CD8-positive, alpha-beta memory T cell (primary cell): ENCODE measurements at regions not wholly inside any gene's neighbourhood (a gene's known extent, or its start where the extent isn't known, plus 50 kb on each side); places are given as distances from the start of the nearest gene placed in this dataset.

Experiments used
- CTCF ChIA-PET: fragments of 350-600 bp; sonication (Branson Sonifier 250); formaldehyde crosslinking; loops from one replicate; lab custom pipeline; 2021; ENCODE audit warnings: antibody characterized with exemption; lab: Charles Lee
- POLR2A ChIA-PET: fragments of 350-600 bp; sonication (Branson Sonifier 250); formaldehyde crosslinking; loops from one replicate; lab custom pipeline; 2021; ENCODE audit warnings: antibody characterized with exemption; lab: Charles Lee
- DNase-seq, 5 donors: peaks; one replicate each; pipeline versions ENCODE4 v3.0.0 to v3.0.0-alpha.2; 2020 to 2022; ENCODE audit warnings: mixed read lengths in 1 of 5
- H3K27ac ChIP-seq: one replicate; pipeline ENCODE4 v1.7.0; 2013; ENCODE audit warnings: low read depth, mild to moderate bottlenecking, low read length, moderate library complexity
- H3K27me3 ChIP-seq: 2 replicates; pipeline ENCODE4 v1.7.0; 2013; ENCODE audit warnings: low read length, mild to moderate bottlenecking; ENCODE audit not compliant: insufficient read depth, poor library complexity, severe bottlenecking
- H3K36me3 ChIP-seq: 2 replicates; pipeline ENCODE4 v1.7.0; 2013; ENCODE audit warnings: mild to moderate bottlenecking, low read length, moderate library complexity; ENCODE audit not compliant: insufficient read depth
- H3K4me1 ChIP-seq: 2 replicates; pipeline ENCODE4 v1.7.0; 2013; ENCODE audit warnings: mild to moderate bottlenecking, low read length, moderate library complexity; ENCODE audit not compliant: insufficient read depth
- H3K4me3 ChIP-seq: 2 replicates; pipeline ENCODE4 v1.7.0; 2013; ENCODE audit warnings: mild to moderate bottlenecking, low read length
- H3K9me3 ChIP-seq: 2 replicates; pipeline ENCODE4 v1.7.0; 2013; ENCODE audit warnings: mild to moderate bottlenecking, low read length
- H3K27ac Mint-ChIP-seq, 8 donors: one replicate each; pipeline ENCODE4 v1.8.0; 2020 to 2021; ENCODE audit warnings: mixed read lengths in 8 of 8, mild to moderate bottlenecking in 6 of 8, inconsistent platforms in 3 of 8, moderate library complexity in 3 of 8
- H3K27me3 Mint-ChIP-seq, 2 donors: one replicate each; pipeline ENCODE4 v1.8.0; 2020 to 2021; ENCODE audit warnings: mixed read lengths in 2 of 2, mild to moderate bottlenecking in 1 of 2, moderate library complexity in 1 of 2
- H3K36me3 Mint-ChIP-seq, 3 donors: one replicate each; pipeline ENCODE4 v1.8.0; 2020 to 2021; ENCODE audit warnings: mixed read lengths in 3 of 3, inconsistent platforms in 1 of 3, mild to moderate bottlenecking in 1 of 3
- H3K4me1 Mint-ChIP-seq, 3 donors: one replicate each; pipeline ENCODE4 v1.8.0; 2020 to 2021; ENCODE audit warnings: mixed read lengths in 3 of 3, inconsistent platforms in 1 of 3, mild to moderate bottlenecking in 1 of 3
- H3K4me3 Mint-ChIP-seq, 7 donors: one replicate each; pipeline ENCODE4 v1.8.0; 2020 to 2021; ENCODE audit warnings: mixed read lengths in 7 of 7, mild to moderate bottlenecking in 6 of 7, moderate library complexity in 4 of 7, inconsistent platforms in 2 of 7
- H3K9me3 Mint-ChIP-seq, 5 donors: one replicate each; pipeline ENCODE4 v1.8.0; 2020 to 2022; ENCODE audit warnings: mixed read lengths in 5 of 5, mild to moderate bottlenecking in 3 of 5, moderate library complexity in 2 of 5, inconsistent platforms in 1 of 5

- no peak overlapping the region for H3K4me3 ChIP-seq
- no peaks in the 10 kb centered on the region for H3K4me1 ChIP-seq
- H3K27me3 Mint-ChIP-seq = no peaks in the 10 kb centered on the region
- no peaks in the 10 kb centered on the region for H3K9me3 ChIP-seq
- peaks cover 0 to 10% (median 5%) of the 10 kb centered on the region in 5 donors for H3K9me3 Mint-ChIP-seq
- POLR2A ChIA-PET = no interaction called here
- H3K27ac Mint-ChIP-seq = no peak overlapping the region
- no peak overlapping the region for H3K27ac ChIP-seq
- CTCF ChIA-PET = no interaction called here
- no peak overlapping the region for H3K4me3 Mint-ChIP-seq
- no peaks in the 10 kb centered on the region for H3K36me3 Mint-ChIP-seq
- H3K27me3 ChIP-seq = no peaks in the 10 kb centered on the region
- DNase-seq = no peak
- no peaks in the 10 kb centered on the region for H3K36me3 ChIP-seq
- no peaks in the 10 kb centered on the region for H3K4me1 Mint-ChIP-seq
Observed at GRCh38 chr10:83580373-83581012, 558.8 kb upstream of the GHITM start.

- Mint-ChIP-seq H3K9me3 (peaks cover 0 to 8% (median 2%) of the 10 kb centered on the region in 5 donors), H3K27ac (no peak overlapping the region), H3K4me1 (no peaks in the 10 kb centered on the region), H3K36me3 (no peaks in the 10 kb centered on the region), H3K27me3 (no peaks in the 10 kb centered on the region), H3K4me3 (no peak overlapping the region)
- Histone ChIP-seq H3K4me1 (no peaks in the 10 kb centered on the region), H3K27me3 (no peaks in the 10 kb centered on the region), H3K36me3 (no peaks in the 10 kb centered on the region), H3K4me3 (no peak overlapping the region), H3K27ac (no peak overlapping the region), H3K9me3 (no peaks in the 10 kb centered on the region)
- ChIA-PET CTCF (no interaction called here), POLR2A (no interaction called here)
- DNase-seq = no peak
Observed at GRCh38 chr10:83582407-83583095, 556.8 kb upstream of the GHITM start.

- H3K27me3 Mint-ChIP-seq = no peaks in the 10 kb centered on the region
- no peak for DNase-seq
- no peaks in the 10 kb centered on the region for H3K9me3 Mint-ChIP-seq
- Histone ChIP-seq H3K27me3 (no peaks in the 10 kb centered on the region), H3K9me3 (no peaks in the 10 kb centered on the region), H3K27ac (no peak overlapping the region), H3K4me1 (no peaks in the 10 kb centered on the region), H3K36me3 (no peaks in the 10 kb centered on the region), H3K4me3 (no peak overlapping the region)
- ChIA-PET POLR2A (no interaction called here), CTCF (no interaction called here)
- no peak overlapping the region for H3K4me3 Mint-ChIP-seq
- H3K36me3 Mint-ChIP-seq = no peaks in the 10 kb centered on the region
- no peak overlapping the region for H3K27ac Mint-ChIP-seq
- no peaks in the 10 kb centered on the region for H3K4me1 Mint-ChIP-seq
Observed at GRCh38 chr10:83585686-83586085, 553.6 kb upstream of the GHITM start.

DNA sequence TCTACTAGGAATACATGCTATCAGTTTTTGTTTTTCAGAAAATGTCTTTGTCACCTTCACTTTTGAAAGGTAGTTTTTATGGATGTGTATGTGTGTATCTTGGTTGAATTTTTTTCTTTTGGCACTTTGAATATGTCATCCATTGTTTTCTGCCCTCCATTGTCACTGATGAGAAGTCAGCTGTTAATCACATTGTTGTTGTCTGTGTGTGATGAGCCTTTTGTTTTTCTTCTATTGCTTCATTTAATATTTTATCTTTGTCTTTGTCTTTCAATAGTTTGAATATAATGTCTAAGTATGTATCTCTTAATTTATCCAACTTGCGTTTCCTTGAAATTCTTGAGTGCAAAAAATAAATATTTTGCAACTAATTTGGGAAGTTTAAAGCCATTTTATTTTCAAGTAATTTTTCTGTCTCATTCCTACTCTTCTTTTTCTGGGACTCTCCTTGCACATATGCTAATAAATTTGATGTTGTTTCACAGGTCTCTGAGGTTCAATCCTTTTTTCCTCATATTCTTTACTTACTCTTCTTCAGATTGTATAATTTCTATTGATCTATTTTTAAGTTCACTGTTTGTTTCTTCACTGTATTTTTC lies 546.9 kb upstream of the GHITM start:
- no peaks in the 10 kb centered on the region for H3K4me1 ChIP-seq
- H3K4me3 ChIP-seq = no peak overlapping the region
- H3K9me3 ChIP-seq = no peaks in the 10 kb centered on the region
- no peaks in the 10 kb centered on the region for H3K36me3 ChIP-seq
- no peak overlapping the region for H3K27ac ChIP-seq
- no peak overlapping the region for H3K27ac Mint-ChIP-seq
- H3K9me3 Mint-ChIP-seq = peaks cover 10 to 24% (median 18%) of the 10 kb centered on the region in 5 donors
- ChIA-PET POLR2A (no interaction called here), CTCF (no interaction called here)
- no peaks in the 10 kb centered on the region for H3K4me1 Mint-ChIP-seq
- peaks cover 0 to 3% (median 0%) of the 10 kb centered on the region in 3 donors for H3K36me3 Mint-ChIP-seq
- H3K4me3 Mint-ChIP-seq = no peak overlapping the region
- H3K27me3 ChIP-seq = no peaks in the 10 kb centered on the region
- no peak for DNase-seq
- no peaks in the 10 kb centered on the region for H3K27me3 Mint-ChIP-seq

DNA sequence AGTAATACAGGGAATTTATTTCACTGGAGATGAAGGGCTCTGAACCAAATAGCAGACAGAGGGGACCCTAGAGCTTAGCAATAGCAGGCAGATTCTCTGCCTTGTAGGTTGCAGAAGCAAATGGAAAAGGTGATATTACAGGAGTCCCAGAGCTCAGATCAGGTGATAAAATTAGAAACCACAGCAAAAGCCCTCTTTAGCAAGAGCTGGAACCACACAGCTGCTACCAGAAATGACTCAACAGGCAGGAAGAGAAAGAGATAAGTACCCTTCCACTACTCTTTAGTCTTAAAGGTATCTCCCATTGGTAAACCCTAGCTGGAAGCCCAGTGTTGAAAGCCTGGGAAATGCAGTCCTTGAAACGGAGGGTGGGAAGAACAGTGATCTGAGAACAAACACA lies 535.6 kb upstream of the GHITM start:
- H3K4me1 ChIP-seq = no peaks in the 10 kb centered on the region
- H3K27ac ChIP-seq = no peak overlapping the region
- no peak overlapping the region for H3K4me3 ChIP-seq
- ChIA-PET POLR2A (no interaction called here), CTCF (no interaction called here)
- H3K36me3 ChIP-seq = no peaks in the 10 kb centered on the region
- no peaks in the 10 kb centered on the region for H3K9me3 ChIP-seq
- H3K36me3 Mint-ChIP-seq = no peaks in the 10 kb centered on the region
- no peaks in the 10 kb centered on the region for H3K27me3 ChIP-seq
- H3K4me1 Mint-ChIP-seq = peaks cover 9 to 15% (median 15%) of the 10 kb centered on the region in 3 donors
- H3K9me3 Mint-ChIP-seq = peaks cover 0 to 6% (median 2%) of the 10 kb centered on the region in 5 donors
- no peaks in the 10 kb centered on the region for H3K27me3 Mint-ChIP-seq
- no peak overlapping the region for H3K4me3 Mint-ChIP-seq
- DNase-seq = no peak
- peak overlapping the region in 1 of 8 donors; percentile 19 for H3K27ac Mint-ChIP-seq

DNA sequence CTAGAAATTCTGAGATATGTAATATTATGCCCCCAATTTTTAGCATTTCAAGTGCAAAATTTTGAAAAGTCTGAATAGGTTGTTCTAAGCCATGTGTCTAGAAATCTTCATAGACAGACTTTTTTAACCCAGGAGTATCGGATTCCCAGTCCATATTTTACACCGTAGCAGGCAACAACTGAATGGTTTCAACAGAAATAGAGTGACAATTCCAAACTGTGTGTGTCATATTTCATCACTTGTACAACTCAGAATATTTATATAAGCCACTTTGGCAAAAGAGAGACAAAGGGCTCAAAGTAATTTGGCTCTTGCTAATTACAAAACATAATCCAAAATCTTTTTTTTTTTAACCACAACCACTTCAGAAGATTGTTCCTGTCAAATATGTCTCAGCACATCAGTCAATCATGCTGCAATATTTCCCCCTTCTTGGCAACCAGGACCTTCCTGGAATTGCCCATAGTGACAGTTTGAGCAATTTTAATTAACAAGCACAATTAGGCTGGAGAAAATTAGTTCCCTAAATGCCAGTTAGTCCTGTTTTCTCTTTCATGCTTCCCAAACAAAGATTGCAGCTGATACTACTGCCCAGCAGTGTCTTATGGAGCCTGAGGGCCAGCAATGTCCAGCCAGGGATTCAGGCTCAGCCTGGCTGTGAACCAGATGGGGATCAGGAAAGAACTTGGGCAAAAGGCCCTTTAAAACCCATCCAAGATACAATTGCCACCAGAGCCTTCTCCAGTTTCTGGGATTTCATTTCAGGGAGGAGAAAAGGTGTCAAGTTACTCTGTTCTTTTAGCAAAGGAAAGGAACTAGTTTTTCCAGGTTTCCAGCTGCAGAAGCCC lies 533.3 kb upstream of the GHITM start:
- DNase-seq = no peak
- H3K27ac ChIP-seq = no peak overlapping the region
- Mint-ChIP-seq H3K9me3 (peaks cover 0 to 6% (median 2%) of the 10 kb centered on the region in 5 donors), H3K4me1 (peaks cover 9 to 15% (median 15%) of the 10 kb centered on the region in 3 donors), H3K36me3 (no peaks in the 10 kb centered on the region), H3K4me3 (no peak overlapping the region), H3K27me3 (no peaks in the 10 kb centered on the region), H3K27ac (no peak overlapping the region)
- no peaks in the 10 kb centered on the region for H3K27me3 ChIP-seq
- no peaks in the 10 kb centered on the region for H3K9me3 ChIP-seq
- H3K36me3 ChIP-seq = no peaks in the 10 kb centered on the region
- CTCF ChIA-PET = no interaction called here
- H3K4me3 ChIP-seq = no peak overlapping the region
- no peaks in the 10 kb centered on the region for H3K4me1 ChIP-seq
- POLR2A ChIA-PET = no interaction called here

DNA sequence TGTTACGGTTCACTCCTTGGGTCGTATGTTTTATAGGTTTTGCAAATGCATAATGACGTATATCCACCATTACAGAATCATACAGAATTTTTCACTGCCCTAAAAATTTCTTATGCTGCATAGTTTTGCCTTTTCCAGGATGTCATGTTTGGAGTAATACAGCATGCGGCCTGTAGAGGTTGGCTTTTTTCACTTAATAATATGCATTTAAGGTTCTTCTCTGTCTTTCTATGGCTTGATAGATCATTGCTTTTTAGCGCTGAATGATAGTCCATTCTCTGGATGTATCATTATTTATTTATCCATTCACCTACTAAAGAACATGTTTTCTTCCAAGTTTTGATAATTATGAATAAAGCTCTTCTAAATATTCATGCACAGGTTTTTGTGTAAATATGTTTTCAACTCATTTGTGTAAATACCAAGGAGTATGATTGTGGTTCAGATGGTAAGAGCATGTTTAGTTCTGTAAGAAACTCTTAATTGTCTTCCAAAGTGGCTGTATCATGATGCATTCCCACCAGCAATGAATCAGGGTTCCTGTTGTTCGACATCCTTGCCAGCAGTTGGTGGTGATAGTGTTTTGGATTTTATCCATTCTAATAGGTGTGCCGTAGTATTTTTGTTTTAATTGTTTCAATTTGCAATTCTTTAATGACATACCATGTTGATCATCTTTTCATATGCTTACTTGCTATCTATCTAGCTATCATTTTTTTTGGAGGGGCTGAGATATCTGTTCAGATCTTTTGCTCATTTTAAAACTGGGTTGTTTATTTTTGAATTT lies 531.2 kb upstream of the GHITM start:
- Mint-ChIP-seq H3K27me3 (no peaks in the 10 kb centered on the region), H3K36me3 (no peaks in the 10 kb centered on the region), H3K4me1 (peaks cover 9 to 13% (median 12%) of the 10 kb centered on the region in 3 donors), H3K4me3 (no peak overlapping the region), H3K9me3 (peaks cover 0 to 6% (median 2%) of the 10 kb centered on the region in 5 donors), H3K27ac (no peak overlapping the region)
- no peaks in the 10 kb centered on the region for H3K36me3 ChIP-seq
- CTCF ChIA-PET = no interaction called here
- H3K9me3 ChIP-seq = no peaks in the 10 kb centered on the region
- H3K4me3 ChIP-seq = no peak overlapping the region
- POLR2A ChIA-PET = no interaction called here
- no peak for DNase-seq
- H3K27ac ChIP-seq = no peak overlapping the region
- no peaks in the 10 kb centered on the region for H3K27me3 ChIP-seq
- no peaks in the 10 kb centered on the region for H3K4me1 ChIP-seq
